SK-N-MC (cell line): ENCODE measurements at regions not wholly inside any gene's neighbourhood (a gene's known extent, or its start where the extent isn't known, plus 50 kb on each side); places are given as distances from the start of the nearest gene placed in this dataset.

Source experiments
- EZH2 ChIP-seq: fragments of 200-600 bp; sonication (generic); IDR thresholded peaks from one replicate; pipeline ENCODE4 v1.6.1; 2017; ENCODE audit warnings: antibody characterized with exemption
- FOXP2 ChIP-seq: optimal IDR thresholded peaks from 2 replicates; pipeline ENCODE3; 2011; ENCODE audit warnings: mild to moderate bottlenecking, moderate library complexity; ENCODE audit not compliant: insufficient read depth; ENCODE audit errors: extremely low read length, control extremely low read depth
- POLR2AphosphoS5 ChIP-seq: IDR thresholded peaks from 2 replicates; pipeline ENCODE4 v1.6.1; 2012; ENCODE audit warnings: mild to moderate bottlenecking, low read depth, low read length, borderline replicate concordance

GRCh38 chr1:223453902-223454301 lies 60.7 kb downstream of the CCDC185 start:
- TF ChIP-seq EZH2 (no peak), POLR2AphosphoS5 (no peak), FOXP2 (no peak)
